ELR (cell line): ENCODE measurements at regions not wholly inside any gene's neighbourhood (a gene's known extent, or its start where the extent isn't known, plus 50 kb on each side); places are given as distances from the start of the nearest gene placed in this dataset.

ENCODE experiments used
- DNase-seq: peaks from one replicate; pipeline ENCODE4 v3.0.0-alpha.2; 2015; ENCODE audit warnings: low read depth

GRCh38 chr22:47391169-47392053, 629.0 kb downstream of the TBC1D22A start:
- no peak for DNase-seq

GRCh38 chr22:47390026-47390970, 627.8 kb downstream of the TBC1D22A start:
- no peak for DNase-seq

- no peak for DNase-seq
Measured at GRCh38 chr22:47389201-47389600, 626.8 kb downstream of the TBC1D22A start.

- no peak for DNase-seq
Measured at GRCh38 chr22:47388778-47389177, 626.3 kb downstream of the TBC1D22A start.

- no peak for DNase-seq
Measured at GRCh38 chr22:47388331-47388730, 625.9 kb downstream of the TBC1D22A start.

GRCh38 chr22:47386812-47387510, 624.5 kb downstream of the TBC1D22A start:
- no peak for DNase-seq

GRCh38 chr22:47384977-47385376, 622.5 kb downstream of the TBC1D22A start:
- no peak for DNase-seq

- DNase-seq: no peak
Measured at GRCh38 chr22:47382164-47382890, 619.9 kb downstream of the TBC1D22A start.

- no peak for DNase-seq
Measured at GRCh38 chr22:47381240-47381639, 618.8 kb downstream of the TBC1D22A start.

- no peak for DNase-seq
Measured at GRCh38 chr22:47380692-47381091, 618.2 kb downstream of the TBC1D22A start.

GRCh38 chr22:47379037-47379436, 616.6 kb downstream of the TBC1D22A start:
- no peak for DNase-seq

GRCh38 chr22:47377926-47378560, 615.6 kb downstream of the TBC1D22A start:
- no peak for DNase-seq

- DNase-seq: no peak
Measured at GRCh38 chr22:47376901-47377505, 614.6 kb downstream of the TBC1D22A start.

- no peak for DNase-seq
Measured at GRCh38 chr22:47376322-47376700, 613.9 kb downstream of the TBC1D22A start.

- no peak for DNase-seq
Measured at GRCh38 chr22:47375621-47376321, 613.3 kb downstream of the TBC1D22A start.

GRCh38 chr22:47374901-47375575, 612.6 kb downstream of the TBC1D22A start:
- DNase-seq: no peak

GRCh38 chr22:47374273-47374771, 611.9 kb downstream of the TBC1D22A start:
- no peak for DNase-seq

- DNase-seq: no peak
Measured at GRCh38 chr22:47373648-47374272, 611.3 kb downstream of the TBC1D22A start.
